Astrocyte (in vitro differentiated cells and primary cell): ENCODE measurements at regions not wholly inside any gene's neighbourhood (a gene's known extent, or its start where the extent isn't known, plus 50 kb on each side); places are given as distances from the start of the nearest gene placed in this dataset.

Experiments used
- DNase-seq: peaks from one replicate; pipeline ENCODE4 v3.0.0-alpha.2; 2010; ENCODE audit warnings: low read depth
- FAIRE-seq: peaks from 2 replicates; lab custom pipeline; 2011; peaks lifted over from hg19 to GRCh38; lab: Jason Lieb, UNC
- H2AFZ ChIP-seq: 2 replicates; pipeline ENCODE4 v1.6.0; 2012; ENCODE audit warnings: low read depth, low read length, inconsistent platforms
- H3K27ac ChIP-seq: 2 replicates; pipeline ENCODE4 v1.5.1; 2011; ENCODE audit warnings: low read depth, low read length, inconsistent platforms
- H3K27me3 ChIP-seq: 2 replicates; pipeline ENCODE4 v1.6.0; 2011; ENCODE audit warnings: low read length, inconsistent platforms; ENCODE audit not compliant: insufficient read depth
- H3K36me3 ChIP-seq: 2 replicates; pipeline ENCODE4 v1.5.1; 2011; ENCODE audit warnings: low read length, inconsistent platforms; ENCODE audit not compliant: insufficient read depth
- H3K4me1 ChIP-seq: 2 replicates; pipeline ENCODE4 v1.5.1; 2011; ENCODE audit warnings: low read length, inconsistent platforms; ENCODE audit not compliant: insufficient read depth
- H3K4me2 ChIP-seq: 2 replicates; pipeline ENCODE4 v1.6.0; 2012; ENCODE audit warnings: low read length, inconsistent platforms
- H3K4me3 ChIP-seq: 2 replicates; pipeline ENCODE4 v1.5.1; 2011; ENCODE audit warnings: low read depth, mild to moderate bottlenecking, low read length, inconsistent platforms; ENCODE audit not compliant: insufficient read depth
- H3K79me2 ChIP-seq: 2 replicates; pipeline ENCODE4 v1.6.0; 2012; ENCODE audit warnings: mild to moderate bottlenecking, low read length, inconsistent platforms; ENCODE audit not compliant: insufficient read depth
- H3K9ac ChIP-seq: 2 replicates; pipeline ENCODE4 v1.6.0; 2012; ENCODE audit warnings: mild to moderate bottlenecking, low read length, inconsistent platforms
- H3K9me3 ChIP-seq: 2 replicates; pipeline ENCODE4 v1.5.1; 2012; ENCODE audit warnings: low read depth, mild to moderate bottlenecking, low read length, inconsistent platforms; ENCODE audit not compliant: insufficient read depth
- H4K20me1 ChIP-seq: 2 replicates; pipeline ENCODE4 v1.6.0; 2012; ENCODE audit warnings: low read length, inconsistent platforms; ENCODE audit not compliant: insufficient read depth
- H3K27ac Mint-ChIP-seq: one replicate; pipeline ENCODE4 v1.8.0; 2021; ENCODE audit warnings: mild to moderate bottlenecking, mixed read lengths; ENCODE audit not compliant: unreplicated experiment
- H3K27me3 Mint-ChIP-seq: one replicate; pipeline ENCODE4 v1.8.0; 2021; ENCODE audit warnings: low read depth, mixed read lengths; ENCODE audit not compliant: unreplicated experiment
- H3K36me3 Mint-ChIP-seq: one replicate; pipeline ENCODE4 v1.8.0; 2021; ENCODE audit warnings: low read depth, mixed read lengths; ENCODE audit not compliant: unreplicated experiment
- H3K4me1 Mint-ChIP-seq: one replicate; pipeline ENCODE4 v1.8.0; 2021; ENCODE audit warnings: low read depth, mixed read lengths; ENCODE audit not compliant: unreplicated experiment
- H3K4me3 Mint-ChIP-seq: one replicate; pipeline ENCODE4 v1.8.0; 2021; ENCODE audit warnings: mild to moderate bottlenecking, moderate library complexity, mixed read lengths; ENCODE audit not compliant: unreplicated experiment
- H3K9me3 Mint-ChIP-seq: one replicate; pipeline ENCODE4 v1.8.0; 2021; ENCODE audit warnings: mild to moderate bottlenecking, mixed read lengths; ENCODE audit not compliant: unreplicated experiment
- EZH2 ChIP-seq: IDR thresholded peaks from 2 replicates; pipeline ENCODE4 v1.6.1; 2012; ENCODE audit warnings: mild to moderate bottlenecking, low read length, inconsistent platforms; ENCODE audit not compliant: insufficient read depth
- TF ChIP-seq, protein P1 (sequence below): IDR thresholded peaks from 2 replicates; pipeline ENCODE4 v1.5.1; 2011; ENCODE audit warnings: low read depth, mild to moderate bottlenecking, inconsistent platforms, low read length, moderate library complexity; ENCODE audit not compliant: insufficient read depth

DNA sequence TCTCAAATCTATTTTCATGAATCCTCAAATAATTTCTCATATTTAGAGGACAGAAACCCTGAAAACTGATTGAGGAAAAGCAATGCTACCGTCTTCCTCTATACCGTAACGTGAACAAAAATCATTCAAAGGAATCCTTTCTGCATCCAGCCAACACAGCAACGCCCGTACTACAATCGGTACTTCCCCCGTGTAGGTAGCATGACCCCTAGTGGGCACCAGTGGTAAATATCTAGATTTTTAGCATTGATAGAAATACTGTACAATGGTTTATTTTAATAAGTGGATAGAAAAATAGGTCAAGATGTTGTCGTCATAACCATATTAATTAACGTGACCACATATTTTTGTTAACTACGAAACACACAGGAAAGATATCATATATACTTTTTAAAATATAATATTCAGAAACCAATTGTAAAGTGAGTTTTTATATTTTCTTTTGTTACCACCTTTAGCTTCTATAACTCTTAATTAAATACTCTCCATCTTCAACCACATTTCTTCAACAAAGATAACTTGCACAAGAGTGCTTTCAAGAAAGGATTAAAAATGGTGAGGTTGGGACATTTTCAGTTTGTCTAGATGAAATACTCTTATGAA, 194.1 kb downstream of the SS18 start:
- Mint-ChIP-seq H3K4me1 (no peaks in the 10 kb centered on the region), H3K36me3 (no peaks in the 10 kb centered on the region), H3K27me3 (peaks cover 4% of the 10 kb centered on the region), H3K4me3 (no peak overlapping the region), H3K9me3 (no peaks in the 10 kb centered on the region), H3K27ac (no peak overlapping the region)
- FAIRE-seq (peak; percentile 50), DNase-seq (peak; percentile 30)
- Histone ChIP-seq H3K79me2 (no peaks in the 10 kb centered on the region), H3K9me3 (peaks cover 4% of the 10 kb centered on the region), H3K9ac (no peak overlapping the region), H3K27me3 (no peaks in the 10 kb centered on the region), H3K4me2 (peak overlapping the region; percentile 22), H3K36me3 (no peaks in the 10 kb centered on the region), H3K4me3 (no peak overlapping the region), H3K27ac (no peak overlapping the region), H4K20me1 (no peaks in the 10 kb centered on the region), H2AFZ (no peak overlapping the region), H3K4me1 (no peaks in the 10 kb centered on the region)
- TF ChIP-seq, protein P1, sequence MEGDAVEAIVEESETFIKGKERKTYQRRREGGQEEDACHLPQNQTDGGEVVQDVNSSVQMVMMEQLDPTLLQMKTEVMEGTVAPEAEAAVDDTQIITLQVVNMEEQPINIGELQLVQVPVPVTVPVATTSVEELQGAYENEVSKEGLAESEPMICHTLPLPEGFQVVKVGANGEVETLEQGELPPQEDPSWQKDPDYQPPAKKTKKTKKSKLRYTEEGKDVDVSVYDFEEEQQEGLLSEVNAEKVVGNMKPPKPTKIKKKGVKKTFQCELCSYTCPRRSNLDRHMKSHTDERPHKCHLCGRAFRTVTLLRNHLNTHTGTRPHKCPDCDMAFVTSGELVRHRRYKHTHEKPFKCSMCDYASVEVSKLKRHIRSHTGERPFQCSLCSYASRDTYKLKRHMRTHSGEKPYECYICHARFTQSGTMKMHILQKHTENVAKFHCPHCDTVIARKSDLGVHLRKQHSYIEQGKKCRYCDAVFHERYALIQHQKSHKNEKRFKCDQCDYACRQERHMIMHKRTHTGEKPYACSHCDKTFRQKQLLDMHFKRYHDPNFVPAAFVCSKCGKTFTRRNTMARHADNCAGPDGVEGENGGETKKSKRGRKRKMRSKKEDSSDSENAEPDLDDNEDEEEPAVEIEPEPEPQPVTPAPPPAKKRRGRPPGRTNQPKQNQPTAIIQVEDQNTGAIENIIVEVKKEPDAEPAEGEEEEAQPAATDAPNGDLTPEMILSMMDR, result peak; percentile 85
- TF ChIP-seq EZH2, result no peak

- no peak for DNase-seq
- H3K36me3 ChIP-seq, result no peaks in the 10 kb centered on the region
- H3K27me3 ChIP-seq, result no peaks in the 10 kb centered on the region
These were observed 194.9 kb downstream of the SS18 start for GRCh38 chr18:25895518-25895917.

GRCh38 chr18:25886283-25886682, 204.1 kb downstream of the SS18 start:
- H2AFZ ChIP-seq, result no peak overlapping the region
- no peaks in the 10 kb centered on the region for H3K36me3 ChIP-seq
- H3K4me1 Mint-ChIP-seq, result no peaks in the 10 kb centered on the region
- H3K27me3 Mint-ChIP-seq, result peaks cover 2% of the 10 kb centered on the region
- no peak overlapping the region for H3K9ac ChIP-seq
- H3K27ac Mint-ChIP-seq, result no peak overlapping the region
- peaks cover 3% of the 10 kb centered on the region for H3K9me3 ChIP-seq
- no peaks in the 10 kb centered on the region for H3K4me1 ChIP-seq
- FAIRE-seq (no peak), DNase-seq (no peak)
- H3K4me3 ChIP-seq, result no peak overlapping the region
- H3K79me2 ChIP-seq, result no peaks in the 10 kb centered on the region
- no peak overlapping the region for H3K4me2 ChIP-seq
- no peaks in the 10 kb centered on the region for H4K20me1 ChIP-seq
- H3K4me3 Mint-ChIP-seq, result no peak overlapping the region
- H3K9me3 Mint-ChIP-seq, result peaks cover 13% of the 10 kb centered on the region
- H3K27ac ChIP-seq, result no peak overlapping the region
- H3K27me3 ChIP-seq, result no peaks in the 10 kb centered on the region
- TF ChIP-seq, protein P1, result no peak
- TF ChIP-seq EZH2, result no peak
- no peaks in the 10 kb centered on the region for H3K36me3 Mint-ChIP-seq

More at GRCh38 chr18:25895518-25895917, 194.9 kb downstream of the SS18 start:
- no peaks in the 10 kb centered on the region for H3K9me3 Mint-ChIP-seq
- Histone ChIP-seq H3K9me3 (no peaks in the 10 kb centered on the region), H3K4me2 (no peak overlapping the region), H4K20me1 (no peaks in the 10 kb centered on the region), H3K4me3 (no peak overlapping the region), H3K4me1 (no peaks in the 10 kb centered on the region), H3K27ac (no peak overlapping the region), H2AFZ (no peak overlapping the region), H3K9ac (no peak overlapping the region), H3K79me2 (no peaks in the 10 kb centered on the region)
- H3K4me3 Mint-ChIP-seq, result no peak overlapping the region
- H3K27ac Mint-ChIP-seq, result no peak overlapping the region
- no peaks in the 10 kb centered on the region for H3K4me1 Mint-ChIP-seq
- FAIRE-seq, result no peak
- H3K36me3 Mint-ChIP-seq, result no peaks in the 10 kb centered on the region
- H3K27me3 Mint-ChIP-seq, result peaks cover 4% of the 10 kb centered on the region
- TF ChIP-seq EZH2, result no peak
- TF ChIP-seq, protein P1, result no peak
